ENCODE measurements at regions not wholly inside any gene's neighbourhood (a gene's known extent, or its start where the extent isn't known, plus 50 kb on each side); places are given as distances from the start of the nearest gene placed in this dataset.

DNA sequence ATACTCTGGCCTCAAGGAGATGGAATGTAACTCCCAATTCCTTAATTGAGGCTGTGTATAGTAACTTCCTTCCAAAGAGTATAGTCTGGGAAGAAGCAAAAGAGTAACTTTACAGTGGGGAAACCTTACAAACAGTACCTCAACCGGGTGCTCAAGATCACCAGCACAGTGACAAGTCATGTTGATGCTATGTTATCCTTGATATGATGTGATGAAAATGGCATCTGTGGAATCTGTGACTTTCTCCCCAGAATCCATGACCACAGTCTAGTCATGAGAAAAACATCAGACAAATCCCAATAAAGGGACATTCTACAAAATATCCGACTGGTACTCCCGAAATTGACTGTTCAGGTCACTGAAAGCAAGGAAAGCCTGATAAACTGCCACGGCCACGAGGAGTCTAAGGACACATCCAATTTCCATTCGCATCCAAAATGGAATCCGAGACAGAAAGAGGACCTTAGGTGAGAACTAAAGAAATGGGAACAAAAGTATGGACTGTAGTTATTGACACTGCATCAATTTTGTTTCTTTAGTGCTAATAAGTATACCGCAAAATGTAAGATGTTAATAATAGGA is 97.3 kb upstream of the FRMD6 start:
- DNase-seq, result no peak

DNA sequence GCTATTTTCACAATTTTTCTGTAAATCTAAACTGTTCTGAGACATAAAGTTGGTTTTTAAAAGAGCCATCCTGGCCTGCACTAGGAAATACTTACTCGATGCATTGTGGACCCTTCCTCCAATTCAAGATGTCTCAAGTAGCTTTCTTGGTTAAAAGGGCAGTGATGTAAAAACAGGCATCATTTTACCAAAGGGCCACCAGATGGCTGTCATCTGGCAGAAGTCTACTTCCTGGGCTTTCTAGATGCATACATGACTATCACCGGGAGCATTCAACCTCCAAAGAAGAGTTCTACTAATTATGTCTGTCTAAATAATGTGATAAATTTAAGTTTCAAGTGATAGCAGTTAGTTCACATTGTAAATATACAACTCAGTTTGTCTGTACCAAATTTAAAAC is 96.8 kb upstream of the FRMD6 start:
- no peak for DNase-seq

DNA sequence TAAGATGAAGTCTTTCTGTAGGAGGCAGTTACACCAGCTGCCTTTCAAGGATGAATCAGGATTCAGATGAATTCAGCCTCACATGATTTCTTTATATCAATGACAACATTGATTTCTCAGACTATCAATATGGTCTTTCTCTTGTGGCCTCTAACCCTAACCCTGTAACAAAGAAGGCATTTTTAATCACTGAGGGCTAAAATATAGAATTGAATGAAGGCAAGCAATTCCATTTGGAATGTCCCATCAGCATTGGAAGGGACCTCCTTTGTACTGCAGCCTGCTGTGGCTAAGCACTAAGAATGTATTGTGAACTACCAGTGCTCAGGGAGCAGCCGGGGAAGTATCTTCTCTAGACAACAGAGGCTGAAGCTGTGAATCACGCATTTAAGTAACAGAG is 90.6 kb upstream of the FRMD6 start:
- no peak for DNase-seq

DNA sequence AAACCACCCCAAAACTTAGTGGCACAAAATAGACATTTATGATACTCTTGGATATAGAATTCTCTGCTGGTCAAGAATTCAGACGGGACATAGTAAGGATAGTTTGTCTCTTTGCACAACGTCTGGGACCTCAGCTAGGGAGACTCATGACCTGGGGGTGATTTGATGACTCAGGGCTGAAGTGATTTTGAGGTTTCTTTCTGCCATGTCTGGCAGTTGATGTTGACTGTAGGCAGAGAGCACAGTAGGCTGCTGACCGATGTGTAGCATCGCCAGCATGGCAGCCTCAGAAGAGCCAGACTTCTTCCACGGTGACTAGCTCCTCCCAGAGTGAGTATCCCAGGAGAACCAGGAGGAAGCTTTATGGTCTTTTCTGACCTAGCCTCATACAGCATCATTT is 88.9 kb upstream of the FRMD6 start:
- no peak for DNase-seq

DNA sequence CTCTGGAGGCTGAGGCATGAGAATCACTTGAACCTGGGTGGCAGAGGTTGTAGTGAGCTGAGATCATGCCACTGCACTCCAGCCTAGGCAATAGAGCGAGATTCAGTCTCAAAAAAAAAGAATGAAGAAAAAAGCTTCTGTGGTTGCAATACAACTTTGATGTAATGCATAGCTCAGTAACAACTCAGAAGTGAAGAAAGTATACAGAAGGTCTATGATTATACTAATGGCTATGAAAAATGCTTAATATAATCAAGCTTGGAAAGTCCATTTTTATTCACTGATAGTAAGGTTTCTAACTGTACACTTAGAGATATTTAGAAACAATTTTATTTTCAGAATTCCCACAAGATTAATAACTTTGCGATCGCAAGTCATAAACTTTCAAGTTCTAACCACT is 88.2 kb upstream of the FRMD6 start:
- no peak for DNase-seq

DNA sequence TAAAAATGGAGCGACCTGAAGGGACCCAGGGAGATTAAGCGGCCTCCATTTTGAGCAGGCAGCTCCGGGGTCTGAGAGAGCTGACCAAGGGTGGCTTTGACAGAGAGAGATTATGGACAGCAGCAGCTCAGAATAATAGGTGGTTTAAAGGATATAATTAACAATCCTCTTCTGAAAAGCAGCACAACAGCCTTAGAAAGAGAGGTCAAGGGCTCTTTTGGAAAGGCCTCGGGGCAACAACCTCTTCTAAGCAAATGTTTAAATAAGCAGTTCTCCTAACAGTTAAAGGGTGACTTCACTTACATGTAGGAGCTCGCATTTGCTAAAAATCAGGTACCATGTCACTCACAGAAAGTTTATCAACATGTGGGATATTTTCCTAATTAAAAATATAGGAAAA is 87.2 kb upstream of the FRMD6 start:
- DNase-seq, result no peak

DNA sequence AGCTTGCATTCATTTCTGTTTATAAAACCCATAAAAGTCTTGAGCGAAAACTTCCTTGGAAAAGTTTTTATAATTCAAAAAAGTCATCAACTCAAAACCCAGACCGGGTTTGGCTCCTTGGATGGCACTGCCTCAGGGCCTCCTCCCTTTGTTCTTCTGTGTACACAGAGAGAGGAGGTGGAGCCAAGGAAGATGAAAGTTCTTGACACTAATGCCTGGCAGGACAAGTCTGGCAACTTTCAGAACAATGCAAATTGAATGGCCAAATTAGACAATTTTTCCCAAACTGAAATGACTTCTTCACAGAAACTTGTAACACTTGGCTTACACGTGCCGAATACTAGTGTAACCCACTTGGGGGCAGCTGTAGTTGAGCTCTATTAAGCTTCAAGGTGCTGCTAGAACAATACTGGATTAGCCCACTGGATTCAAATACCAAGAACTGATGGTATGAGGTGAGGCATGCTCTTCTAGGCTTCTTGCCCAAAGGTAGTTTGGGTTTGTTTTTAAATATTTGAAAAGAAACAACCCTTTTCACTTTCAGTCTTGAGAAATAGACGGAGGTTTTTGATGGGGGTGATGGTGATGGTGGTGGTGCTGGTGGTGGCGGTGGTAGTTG is 86.6 kb upstream of the FRMD6 start:
- no peak for DNase-seq

DNA sequence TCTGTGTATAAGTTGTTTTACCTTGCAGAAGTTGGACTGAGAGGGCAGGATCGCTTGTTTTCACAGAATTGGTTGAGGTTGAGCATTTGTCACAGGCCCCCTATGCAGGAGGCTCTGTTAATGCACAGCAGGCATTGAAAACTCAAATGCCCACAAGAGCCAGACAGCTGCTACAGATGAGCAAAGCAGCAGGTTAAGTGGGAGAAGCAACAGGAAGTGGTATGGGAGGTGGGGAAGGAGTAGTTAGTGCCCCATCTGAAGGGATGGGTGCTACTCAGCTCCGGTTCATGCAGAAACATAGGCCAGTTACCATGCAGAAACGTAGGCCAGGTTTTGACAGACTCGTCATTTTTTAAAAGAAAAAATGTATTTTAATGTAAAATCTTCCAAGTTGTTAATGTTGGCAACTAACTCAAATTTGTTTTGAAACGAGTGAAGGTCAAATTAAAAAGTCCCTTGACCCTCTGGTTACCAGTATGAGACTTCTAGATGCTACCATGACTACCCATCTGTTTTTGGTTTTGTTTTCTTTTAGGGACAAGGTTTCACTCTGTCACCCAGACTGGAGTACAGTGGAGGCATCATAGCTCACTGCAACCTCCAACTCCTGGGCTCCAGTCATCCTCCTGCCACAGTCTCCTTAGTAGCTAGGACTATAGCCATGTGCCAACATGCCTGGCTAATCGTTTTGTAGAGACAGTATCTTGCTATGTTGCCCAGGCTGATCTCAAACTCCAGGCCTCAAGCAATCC is 84.7 kb upstream of the FRMD6 start:
- DNase-seq, result no peak

DNA sequence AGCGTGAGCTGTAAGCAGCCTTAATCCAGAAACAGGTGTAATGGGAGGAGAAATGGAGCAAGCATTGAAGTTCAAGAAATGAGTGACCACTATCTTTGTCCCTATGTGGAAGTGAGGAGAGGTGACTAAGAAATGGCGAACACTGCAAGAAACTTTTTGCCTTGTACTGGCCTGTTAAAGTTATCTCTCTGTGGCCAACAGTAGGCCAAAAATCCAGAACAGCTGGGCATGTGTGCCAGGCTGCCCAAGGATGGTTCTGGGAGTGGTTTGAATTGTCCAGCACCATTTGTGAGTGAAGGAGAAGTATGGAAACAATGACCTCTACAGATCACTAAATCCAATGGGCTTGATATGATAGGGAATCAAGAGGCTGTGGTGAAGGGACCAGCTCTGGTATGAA is 83.3 kb upstream of the FRMD6 start:
- no peak for DNase-seq

DNA sequence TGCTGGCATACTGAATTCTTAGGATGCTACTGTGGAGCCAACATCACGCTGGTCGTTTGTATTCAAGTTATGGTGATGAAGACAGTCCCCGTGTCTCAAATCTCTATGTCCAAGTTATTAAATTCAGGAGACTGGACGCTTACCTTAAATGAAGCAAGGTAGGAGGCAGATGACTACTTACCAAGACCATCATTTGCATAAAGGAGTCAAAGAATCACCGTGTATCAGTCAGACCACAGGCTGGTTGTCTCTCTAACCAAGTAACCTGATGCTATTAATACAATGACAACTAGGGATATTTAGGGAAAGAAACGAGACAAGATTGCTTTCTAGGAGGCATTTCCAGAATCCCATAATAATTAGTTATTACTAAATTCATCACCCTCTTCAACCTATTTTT is 78.1 kb upstream of the FRMD6 start:
- no peak for DNase-seq

DNA sequence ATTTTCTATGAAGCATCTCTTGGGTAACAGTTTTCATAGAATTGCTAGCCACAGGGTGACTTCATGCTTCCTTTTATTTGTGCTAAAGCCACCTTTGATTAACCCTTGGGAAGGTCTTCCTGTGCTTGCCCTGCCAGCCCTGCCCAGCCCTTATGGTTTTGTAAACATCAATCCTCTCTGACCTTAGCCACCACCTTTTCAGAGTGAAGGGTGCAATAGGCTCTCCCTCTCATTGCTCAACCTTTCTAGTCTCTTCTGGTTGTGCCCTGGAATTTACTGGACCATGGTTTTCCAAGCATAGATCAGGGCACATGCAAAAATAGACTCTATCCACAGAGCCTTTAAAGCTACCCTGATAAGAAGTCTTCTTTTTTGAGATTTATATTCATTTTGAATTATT is 77.7 kb upstream of the FRMD6 start:
- no peak for DNase-seq

DNA sequence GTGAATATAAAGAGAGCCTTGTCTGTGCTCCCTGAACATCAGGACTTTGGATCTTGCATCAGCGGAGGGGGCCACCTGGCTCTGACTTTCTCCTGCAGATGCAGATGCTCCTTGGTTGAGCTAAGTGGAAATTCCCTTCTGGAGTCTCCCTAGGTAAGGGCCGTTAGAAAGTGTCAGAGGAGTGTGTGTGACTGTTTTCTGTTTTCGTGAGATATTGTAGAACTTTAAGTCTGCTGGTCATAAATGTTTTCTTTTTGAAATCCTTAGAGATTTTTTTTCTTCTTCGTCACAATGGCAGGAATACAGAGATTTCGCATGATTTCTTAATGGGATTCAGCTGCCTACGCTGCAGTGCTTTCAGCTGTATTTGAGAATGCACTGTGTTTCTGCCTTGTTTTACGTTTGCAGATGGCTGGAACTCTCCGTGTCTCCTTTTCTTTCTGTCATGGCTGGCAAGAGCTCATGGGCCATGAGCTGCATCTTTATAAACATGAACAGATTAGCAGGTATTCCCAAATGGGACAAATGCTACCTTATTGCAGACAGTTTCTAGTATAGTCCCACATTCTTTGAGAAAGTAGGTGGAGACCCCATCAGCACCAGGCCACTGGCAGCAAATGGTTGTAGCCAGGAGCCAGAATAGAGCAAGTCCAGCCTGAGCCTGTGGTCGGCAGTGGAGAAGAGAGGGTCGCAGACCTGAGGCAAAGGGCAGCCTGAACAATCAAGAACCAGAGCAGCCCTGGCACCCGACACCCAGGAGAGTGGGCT is 76.2 kb upstream of the FRMD6 start:
- DNase-seq, result no peak

DNA sequence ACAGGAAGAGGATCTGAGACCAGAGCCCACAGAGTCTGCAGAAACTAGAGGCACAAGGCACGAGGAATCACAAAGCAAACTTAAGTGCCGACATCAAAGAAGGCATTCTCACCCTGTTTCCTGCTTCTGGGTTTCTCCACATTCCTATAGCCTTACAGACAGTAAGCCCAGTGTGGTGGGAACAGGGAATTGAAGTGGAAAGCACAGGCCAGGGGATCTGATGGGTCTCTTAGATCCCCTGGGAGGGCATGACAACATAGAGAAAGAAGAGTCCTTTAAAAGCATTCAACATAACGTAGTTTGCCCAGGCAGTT is 75.6 kb upstream of the FRMD6 start:
- DNase-seq, result no peak

DNA sequence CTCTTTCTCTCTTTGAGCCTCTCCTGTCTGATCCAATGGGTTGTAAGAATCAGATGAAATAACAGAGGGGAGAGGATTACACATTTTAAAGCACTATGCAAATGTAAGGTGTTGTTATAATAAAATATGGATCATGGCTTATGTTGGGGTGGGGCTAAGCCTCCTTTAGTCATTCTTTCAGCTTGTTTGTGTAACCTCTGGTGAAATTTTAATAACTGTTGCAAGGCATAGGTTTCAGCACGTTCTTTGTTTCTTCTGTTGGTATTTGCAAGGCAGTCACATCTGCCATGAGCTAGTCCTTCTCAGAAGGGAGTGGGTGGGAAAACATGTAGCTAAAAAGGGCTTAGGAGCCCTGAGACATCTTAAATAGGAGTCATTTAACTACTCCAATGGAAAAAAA is 74.8 kb upstream of the FRMD6 start:
- DNase-seq, result no peak

DNA sequence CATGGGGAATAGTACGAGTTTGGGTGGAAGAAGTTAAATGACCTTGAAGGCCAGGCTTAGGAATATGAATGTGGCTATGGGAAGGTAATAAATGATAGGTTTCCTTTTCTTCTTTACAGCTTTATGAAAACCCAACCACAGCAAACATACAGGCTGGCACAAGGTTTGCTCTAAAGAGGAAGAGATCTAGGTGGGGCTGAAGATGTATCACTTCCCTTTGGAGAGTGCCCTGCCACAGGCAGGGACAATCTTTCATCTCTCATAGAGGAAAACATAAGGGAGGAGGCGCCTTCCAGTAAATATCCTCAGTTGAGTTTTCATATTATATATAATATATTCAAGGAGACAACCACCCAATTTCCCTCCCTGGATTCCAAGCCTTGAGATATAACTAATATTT is 72.9 kb upstream of the FRMD6 start:
- no peak for DNase-seq

DNA sequence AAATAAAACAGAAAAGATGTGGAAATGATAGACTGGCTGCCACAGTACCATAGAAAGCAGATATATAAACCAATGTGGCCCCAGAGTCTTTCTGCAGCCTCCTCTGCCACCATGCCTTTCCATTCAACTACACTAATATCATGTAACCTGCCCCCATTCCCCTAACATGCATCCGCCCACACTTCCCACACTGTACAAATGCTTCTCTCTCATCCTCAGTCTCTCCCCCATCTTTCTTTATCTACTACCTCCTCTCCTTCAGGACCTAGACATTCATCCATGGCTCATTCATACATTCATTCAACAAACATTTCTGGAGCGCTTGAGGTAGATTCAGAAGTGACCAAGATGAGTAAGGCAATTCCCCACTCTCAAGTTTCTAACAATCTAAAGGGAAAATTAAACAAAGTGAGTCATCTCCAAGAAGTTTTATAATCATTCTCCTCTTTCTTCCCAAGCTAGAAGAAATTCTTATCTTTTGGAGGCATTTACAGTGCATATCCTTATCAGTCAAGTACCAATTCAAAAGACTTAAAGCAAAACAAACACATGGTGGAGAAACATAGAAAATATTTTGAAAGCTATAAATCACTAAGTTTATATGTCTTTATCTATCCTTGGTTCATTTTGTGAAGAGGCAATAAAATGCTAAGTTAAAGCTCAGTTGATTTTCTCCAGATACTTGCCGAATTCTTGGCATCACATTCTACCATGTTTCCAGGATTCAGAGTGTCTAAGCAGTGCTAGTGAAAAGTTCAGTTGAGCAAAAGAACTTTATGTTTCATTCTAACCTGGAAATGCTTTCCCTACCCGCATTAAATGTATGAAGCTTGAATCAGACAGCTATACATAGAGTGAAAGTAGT is 70.5 kb upstream of the FRMD6 start:
- no peak for DNase-seq

DNA sequence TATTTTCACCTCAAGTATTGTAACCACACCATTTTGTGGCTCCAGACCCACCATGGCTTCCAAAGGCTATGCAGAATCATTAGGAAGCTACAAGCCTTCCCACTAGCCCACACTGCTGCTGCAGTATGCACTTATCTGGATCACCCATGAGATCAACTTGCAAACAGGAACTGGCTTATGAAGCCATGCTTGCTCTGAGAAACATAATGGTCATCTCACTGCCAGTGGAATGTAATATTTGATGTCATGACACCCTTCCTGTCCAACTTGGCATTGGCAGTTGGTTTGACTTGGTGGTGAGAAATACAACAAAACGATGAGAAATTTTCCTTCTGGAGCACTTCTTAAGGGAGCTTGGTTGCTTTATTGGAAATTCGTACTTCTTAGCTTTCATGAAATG is 69.3 kb upstream of the FRMD6 start:
- DNase-seq, result no peak

DNA sequence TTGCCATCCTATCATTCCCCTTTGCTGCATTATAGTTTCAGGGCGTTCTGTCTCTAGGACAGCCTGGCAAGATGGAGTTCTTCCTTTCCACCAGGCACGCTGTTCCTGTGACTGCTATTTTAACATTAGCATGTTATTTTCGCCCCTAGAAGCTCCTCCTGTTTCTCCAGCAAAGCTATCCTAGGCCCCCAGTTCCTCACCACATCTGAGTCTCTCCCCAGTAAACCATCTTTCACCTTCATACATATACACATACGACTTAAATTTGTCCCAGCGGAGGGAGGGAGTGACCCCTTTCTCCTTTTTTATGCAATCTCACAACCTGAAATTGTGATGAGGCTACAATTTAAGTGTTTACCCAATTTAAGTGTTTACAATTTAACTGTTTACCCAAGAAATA is 66.7 kb upstream of the FRMD6 start:
- DNase-seq, result no peak

DNA sequence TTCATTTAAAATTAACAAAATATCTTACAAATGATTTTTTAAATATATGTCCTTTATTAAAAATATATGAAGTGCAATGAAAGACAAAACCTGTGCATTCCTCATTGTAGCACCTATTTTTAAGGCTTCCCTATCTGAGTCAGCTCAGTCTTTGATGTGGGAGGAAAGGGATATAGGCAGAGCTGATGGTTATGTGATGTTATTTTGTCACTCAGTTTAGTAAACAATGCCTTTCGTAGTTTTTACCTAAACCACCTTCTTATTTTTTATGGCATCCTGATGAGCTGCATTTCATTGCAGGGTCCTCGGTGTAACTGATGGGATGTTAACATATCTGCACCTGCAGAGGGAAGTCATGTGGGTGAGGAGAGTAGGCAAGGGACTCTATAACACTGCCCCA is 58.9 kb upstream of the FRMD6 start:
- no peak for DNase-seq

DNA sequence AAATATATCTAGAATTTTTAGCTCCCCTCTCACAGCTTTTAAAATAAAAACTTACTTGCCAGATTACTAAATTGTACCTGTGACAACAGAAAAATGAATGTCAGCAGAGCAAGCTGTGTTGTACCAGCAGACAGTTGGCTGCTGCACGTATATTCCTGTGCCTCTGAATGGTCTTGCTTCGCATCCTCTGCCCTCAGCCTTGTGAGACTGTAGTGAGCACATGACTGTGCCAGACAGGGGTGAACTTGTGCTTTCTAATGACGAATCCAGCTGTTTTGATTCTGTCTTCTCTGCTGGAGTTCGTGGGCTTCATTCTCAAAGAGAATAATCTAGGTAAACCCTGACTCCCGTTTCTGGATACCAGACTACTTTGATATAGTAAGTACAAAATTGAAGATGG is 58.3 kb upstream of the FRMD6 start:
- no peak for DNase-seq

DNA sequence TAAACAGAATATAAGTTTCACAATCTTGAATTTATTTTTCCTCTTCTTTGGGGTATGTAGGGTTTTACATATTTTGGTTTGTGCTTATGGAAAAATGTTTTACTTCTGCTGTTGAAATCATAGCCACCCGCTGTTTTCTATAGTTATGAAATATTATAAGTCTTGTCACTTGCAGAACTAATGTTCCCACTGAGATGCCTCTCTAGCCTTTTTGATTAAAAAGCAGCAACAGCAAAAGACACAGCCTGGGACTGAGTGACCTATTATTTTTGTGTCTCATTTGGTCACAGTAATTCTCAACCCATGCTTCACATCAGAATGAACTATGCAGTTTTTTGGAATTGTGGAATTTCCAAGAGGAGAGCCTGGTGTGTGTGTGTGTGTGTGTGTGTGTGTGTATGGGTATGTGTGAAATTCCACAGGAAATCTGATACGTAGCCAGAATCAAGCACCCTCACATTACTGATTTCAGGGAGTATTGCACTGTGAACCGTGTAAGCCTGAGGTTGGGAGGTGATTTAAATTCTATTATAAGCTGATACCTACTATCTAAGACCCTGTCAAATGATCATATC is 55.7 kb upstream of the FRMD6 start:
- no peak for DNase-seq

DNA sequence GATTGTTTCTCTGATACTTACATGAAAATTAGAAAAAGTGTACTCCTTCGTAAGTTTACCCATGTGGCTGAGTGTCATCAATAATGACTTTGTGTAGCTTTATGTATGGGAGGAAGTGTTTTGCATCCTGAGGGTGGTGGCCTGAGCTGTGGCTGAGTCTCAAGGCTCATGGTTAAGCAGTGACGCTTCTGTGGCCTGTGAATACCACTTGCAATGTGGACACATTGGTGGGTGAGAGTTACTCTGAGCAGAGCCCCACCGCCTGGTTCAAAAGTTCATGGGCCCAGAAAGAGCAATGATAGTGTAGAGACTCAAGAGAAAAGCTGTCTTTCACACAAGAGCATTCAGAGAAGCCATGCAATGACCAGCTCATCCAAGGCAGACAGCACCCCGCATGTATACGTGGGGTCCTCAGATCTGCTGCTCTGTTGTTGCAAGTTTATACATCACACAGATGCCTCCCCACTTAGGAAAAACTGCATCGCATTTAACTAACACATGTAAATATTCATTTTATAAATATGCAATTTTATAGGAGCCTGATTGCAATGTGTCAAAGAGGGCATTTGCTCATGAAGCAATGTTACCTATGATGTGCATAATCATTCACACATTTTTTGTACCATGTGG is 55.1 kb upstream of the FRMD6 start:
- no peak for DNase-seq
